Stomach (tissue), 8 donors: ENCODE measurements at regions not wholly inside any gene's neighbourhood (a gene's known extent, or its start where the extent isn't known, plus 50 kb on each side); places are given as distances from the start of the nearest gene placed in this dataset.

Experiments
- DNase-seq, 2 donors: peaks; one replicate each; pipeline versions ENCODE4 v3.0.0 to v3.0.0-alpha.2; 2013 to 2019
- H3K27ac ChIP-seq, 5 donors: fragments of 200-600 bp in 4 of 5; sonication (generic) in 4 of 5; one replicate each; pipeline ENCODE4 v1.5.1; 2013 to 2019; ENCODE audit warnings: mild to moderate bottlenecking in 1 of 5, moderate library complexity in 1 of 5
- H3K27me3 ChIP-seq, 3 donors: fragments of 200-600 bp; sonication (generic); one replicate each; pipeline ENCODE4 v1.5.1; 2017 to 2019; ENCODE audit warnings: mixed run types in 1 of 3
- H3K36me3 ChIP-seq, 4 donors: fragments of 200-600 bp; sonication (generic); 1 replicate in 3 of 4; 2 replicates in 1 of 4; pipeline ENCODE4 v1.5.1; 2016 to 2019
- H3K4me1 ChIP-seq, 4 donors: fragments of 200-600 bp; sonication (generic); one replicate each; pipeline ENCODE4 v1.5.1; 2016 to 2019
- H3K4me3 ChIP-seq, 4 donors: fragments of 200-600 bp; sonication (generic) in 3 of 4; one replicate each; pipeline ENCODE4 v1.5.1; 2016 to 2019; ENCODE audit warnings: mild to moderate bottlenecking in 1 of 4
- H3K9me3 ChIP-seq, 4 donors: fragments of 200-600 bp; sonication (generic); one replicate each; pipeline ENCODE4 v1.5.1; 2016 to 2019
- CTCF ChIP-seq, 7 experiments: fragments of 450-650 bp in 4 of 7; fragments of 200-600 bp in 3 of 7; sonication (generic) in 3 of 7; IDR thresholded peaks; one replicate each; pipeline ENCODE4 v1.5.1; 2016 to 2019; ENCODE audit warnings: antibody characterized with exemption in 7 of 7, control low read depth in 2 of 7, mild to moderate bottlenecking in 1 of 7
- EP300 ChIP-seq: sonication (generic); formaldehyde crosslinking; IDR thresholded peaks from one replicate; pipeline ENCODE4 v1.6.1; 2017; ENCODE audit warnings: antibody characterized with exemption
- POLR2A ChIP-seq, 4 donors: fragments of 450-650 bp; IDR thresholded peaks; one replicate each; pipeline ENCODE4 v1.6.1; 2016; ENCODE audit warnings: antibody characterized with exemption in 4 of 4, control low read depth in 2 of 4, mild to moderate bottlenecking in 1 of 4, moderate library complexity in 1 of 4
- POLR2AphosphoS5 ChIP-seq, 3 donors: sonication (generic); formaldehyde crosslinking; IDR thresholded peaks; one replicate each; pipeline ENCODE4 v1.6.1; 2016; ENCODE audit warnings: antibody characterized with exemption in 3 of 3
- WGBS, 5 donors: extraction: QIAGEN DNeasy Blood & Tissue Kit in 3 of 5; methylation state at CpG; one replicate each; pipeline versions ENCODE4 v1.1.5 to v1.1.7; 2013 to 2018; 5-methylcytosine and 5-hydroxymethylcytosine counted together
- intact Hi-C: fragments of 100-400 bp; cut with DNase I; formaldehyde crosslinking; loops from one replicate; pipeline ENCODE4 v1.15.1; 2023; ENCODE audit warnings: low total_unique reads
- donor health status: healthy with polysubstance abuse.
- donor health status: Bipolar disorder and iron deficiency.
- donor health status: healthy.

DNA sequence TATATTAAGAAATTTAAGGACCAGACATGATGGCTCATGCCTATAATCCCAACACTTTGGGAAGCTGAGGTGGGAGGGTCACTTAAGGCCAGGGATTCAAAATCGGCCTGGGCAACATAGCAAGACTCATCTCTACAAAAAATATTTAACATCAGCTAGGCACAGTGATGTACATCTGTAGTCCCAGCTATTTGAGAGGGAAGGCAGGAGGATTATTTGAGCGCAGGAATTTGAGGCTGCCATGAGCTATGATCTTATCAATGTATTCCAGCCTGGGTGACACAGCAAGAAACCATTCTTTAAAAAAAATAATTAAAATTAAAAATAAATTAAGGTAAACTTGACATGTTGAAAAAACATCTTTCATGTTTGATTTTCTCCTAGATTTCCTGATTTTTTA is 564.2 kb downstream of the MBD2 start:
- peaks cover 0 to 19% (median 6%) of the 10 kb centered on the region in 4 donors for H3K9me3 ChIP-seq
- H3K27me3 ChIP-seq: no peaks in the 10 kb centered on the region
- H3K27ac ChIP-seq: no peak overlapping the region
- WGBS, 5 donors: 78 to 85% (median 82%) methylated on average over 2 of the region's 2 CpGs
- no peaks in the 10 kb centered on the region for H3K4me1 ChIP-seq
- intact Hi-C loops: no loop called here
- DNase-seq: no peak
- no peak overlapping the region for H3K4me3 ChIP-seq
- H3K36me3 ChIP-seq: no peaks in the 10 kb centered on the region
- TF ChIP-seq CTCF (IDR thresholded peaks at IDR 0.05): no peak
- no peak for TF ChIP-seq POLR2AphosphoS5 (IDR thresholded peaks at IDR 0.05)
- no peak for TF ChIP-seq POLR2A (IDR thresholded peaks at IDR 0.05)

DNA sequence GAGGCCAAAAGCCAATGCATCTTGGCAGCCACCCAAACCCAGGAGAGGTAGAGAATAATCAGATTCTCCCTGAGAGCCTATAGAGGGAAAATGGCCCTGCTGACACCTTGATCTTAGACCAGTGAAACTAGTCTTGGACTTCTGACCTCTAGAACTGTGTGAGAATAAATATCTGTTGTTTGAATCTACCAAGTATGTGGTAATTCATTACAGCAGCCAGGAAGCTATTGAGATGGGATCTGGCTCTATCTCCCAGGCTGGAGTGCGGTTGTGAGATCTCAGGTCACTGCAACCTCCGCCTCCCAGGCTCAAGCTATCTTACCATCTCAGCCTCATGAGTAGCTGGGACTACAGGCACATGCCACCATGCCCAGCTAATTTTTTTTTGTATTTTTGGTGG is 567.2 kb downstream of the MBD2 start:
- intact Hi-C loops: no loop called here
- WGBS, 5 donors: 65 to 94% (median 75%) methylated on average over 2 of the region's 2 CpGs
- H3K4me1 ChIP-seq: no peaks in the 10 kb centered on the region

DNA sequence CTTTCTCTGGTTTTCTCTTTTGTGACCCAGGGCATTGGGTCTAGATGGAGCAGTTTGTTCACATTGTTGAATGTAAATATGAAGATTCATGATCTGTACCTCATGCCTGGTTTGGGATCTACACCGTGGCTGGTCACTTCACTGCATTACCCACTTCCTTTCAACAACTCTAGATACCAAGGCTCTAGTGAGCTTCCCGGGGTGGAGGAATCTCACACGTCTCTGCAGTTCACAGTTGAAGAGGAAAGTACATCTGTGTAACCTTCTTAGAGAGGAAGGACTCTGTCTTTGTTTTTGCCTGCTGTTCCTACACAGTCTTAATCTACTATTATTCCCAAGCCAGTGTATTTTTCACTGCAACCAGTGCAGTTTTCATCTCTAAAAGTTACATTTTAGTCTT is 574.8 kb downstream of the MBD2 start:
- peaks cover 0 to 4% (median 0%) of the 10 kb centered on the region in 4 donors for H3K4me1 ChIP-seq
- no peaks in the 10 kb centered on the region for H3K9me3 ChIP-seq
- no peak overlapping the region for H3K27ac ChIP-seq
- intact Hi-C loops: no loop called here
- TF ChIP-seq EP300: no peak
- no peak for TF ChIP-seq POLR2A (IDR thresholded peaks at IDR 0.05)
- no peak for DNase-seq
- H3K27me3 ChIP-seq: no peaks in the 10 kb centered on the region
- H3K4me3 ChIP-seq: no peak overlapping the region
- WGBS, 5 donors: 26 to 61% (median 45%) methylated on average over 3 of the region's 3 CpGs
- no peaks in the 10 kb centered on the region for H3K36me3 ChIP-seq

More for the DNA sequence above, 567.2 kb downstream of the MBD2 start:
- Histone ChIP-seq H3K9me3 (peaks cover 0 to 9% (median 5%) of the 10 kb centered on the region in 4 donors), H3K4me3 (no peak overlapping the region), H3K36me3 (no peaks in the 10 kb centered on the region), H3K27ac (no peak overlapping the region), H3K27me3 (no peaks in the 10 kb centered on the region)
- no peak for DNase-seq
- TF ChIP-seq POLR2AphosphoS5 (IDR thresholded peaks at IDR 0.05) (no peak), POLR2A (IDR thresholded peaks at IDR 0.05) (no peak), EP300 (no peak), CTCF (IDR thresholded peaks at IDR 0.05) (no peak)

DNA sequence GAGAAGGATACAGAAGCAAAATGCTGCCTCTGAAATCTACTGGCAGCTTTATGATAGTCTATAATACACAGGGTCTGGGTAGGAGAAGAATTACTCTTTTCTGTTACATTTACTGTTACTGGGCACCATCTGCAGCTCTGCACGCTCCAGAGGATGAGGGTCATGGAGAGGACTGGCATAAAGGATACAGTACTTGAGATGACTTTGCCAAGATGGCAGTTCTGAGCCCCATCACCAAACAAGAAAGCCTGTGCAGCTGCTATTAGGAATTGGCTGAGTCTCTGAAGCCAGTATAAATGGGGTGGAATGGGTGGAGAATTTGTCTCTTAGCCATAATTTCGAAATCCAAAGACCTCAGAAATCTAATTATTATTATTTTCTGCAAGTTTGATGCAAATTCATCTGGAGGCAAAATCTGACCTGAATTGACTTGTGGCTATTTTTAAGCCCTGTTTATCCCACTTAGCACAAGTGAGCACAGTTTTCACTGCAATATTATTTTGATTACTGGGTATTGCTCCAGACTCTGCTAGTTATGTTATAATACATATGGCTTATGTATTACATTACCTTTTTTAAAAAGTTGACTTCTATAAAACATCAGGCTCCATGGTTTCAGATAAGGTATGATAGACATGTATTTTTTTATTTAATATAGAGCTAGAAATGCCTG is 579.5 kb downstream of the MBD2 start:
- intact Hi-C loops: no loop called here
- TF ChIP-seq EP300 (no peak), POLR2A (IDR thresholded peaks at IDR 0.05) (no peak), POLR2AphosphoS5 (IDR thresholded peaks at IDR 0.05) (no peak)
- peaks cover 0 to 6% (median 0%) of the 10 kb centered on the region in 4 donors for H3K9me3 ChIP-seq
- H3K4me1 ChIP-seq: peaks cover 0 to 6% (median 0%) of the 10 kb centered on the region in 4 donors
- H3K36me3 ChIP-seq: no peaks in the 10 kb centered on the region
- 46 to 53% (median 49%) methylated on average over 2 of the region's 2 CpGs for WGBS, 5 donors
- H3K27ac ChIP-seq: no peak overlapping the region
- DNase-seq: no peak
- H3K27me3 ChIP-seq: no peaks in the 10 kb centered on the region
- H3K4me3 ChIP-seq: no peak overlapping the region

DNA sequence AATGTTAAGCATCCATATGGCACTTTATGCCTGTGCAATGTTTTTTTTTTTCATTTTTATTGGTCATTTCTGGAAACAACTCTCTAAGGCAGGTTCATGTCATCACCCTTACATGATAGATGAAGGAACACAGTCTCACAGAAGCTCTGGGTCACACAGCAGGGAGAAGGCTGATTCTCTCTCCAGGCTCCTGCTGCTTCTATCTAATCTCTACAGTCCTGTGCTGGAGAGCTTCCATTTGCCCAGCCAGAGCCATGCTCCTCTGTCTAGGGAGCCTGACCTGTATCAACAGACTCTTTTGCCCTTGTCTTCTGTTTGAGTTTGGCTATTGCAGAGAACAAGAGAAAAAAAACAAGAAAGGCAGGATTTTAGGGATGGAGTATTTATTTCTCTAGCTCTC is 584.8 kb downstream of the MBD2 start:
- Histone ChIP-seq H3K27me3 (no peaks in the 10 kb centered on the region), H3K36me3 (no peaks in the 10 kb centered on the region), H3K9me3 (peaks cover 0 to 6% (median 0%) of the 10 kb centered on the region in 4 donors), H3K4me1 (peaks cover 0 to 2% (median 0%) of the 10 kb centered on the region in 4 donors), H3K27ac (no peak overlapping the region), H3K4me3 (no peak overlapping the region)
- intact Hi-C loops: no loop called here
- no peak for TF ChIP-seq POLR2A (IDR thresholded peaks at IDR 0.05)
- TF ChIP-seq EP300: no peak
- no peak for TF ChIP-seq CTCF (IDR thresholded peaks at IDR 0.05)
- TF ChIP-seq POLR2AphosphoS5 (IDR thresholded peaks at IDR 0.05): no peak
- DNase-seq: no peak
